H1 (cell line): ENCODE measurements at regions not wholly inside any gene's neighbourhood (a gene's known extent, or its start where the extent isn't known, plus 50 kb on each side); places are given as distances from the start of the nearest gene placed in this dataset.

Source experiments
- SIN3A ChIP-seq, 2 experiments: IDR thresholded peaks in 1 of 2; conservative IDR thresholded peaks in 1 of 2; 2 replicates each; pipeline ENCODE4 v1.6.1; 2011 to 2012; ENCODE audit warnings: low read length in 2 of 2, improper control_type of control experiment in 1 of 2, low read depth in 1 of 2, mild to moderate bottlenecking in 1 of 2
- TF ChIP-seq, protein P1 (sequence below), 3 experiments: IDR thresholded peaks; 1 replicate in 2 of 3; 2 replicates in 1 of 3; pipeline versions ENCODE4 v1.5.1 to v1.6.1; 2011; ENCODE audit warnings: low read length in 3 of 3, mild to moderate bottlenecking in 3 of 3, inconsistent platforms in 2 of 3, low read depth in 1 of 3, moderate library complexity in 1 of 3; ENCODE audit not compliant: insufficient read depth in 1 of 3; ENCODE audit errors: control extremely low read depth in 1 of 3
- TF ChIP-seq, protein P2 (sequence below): IDR thresholded peaks from 2 replicates; pipeline ENCODE4 v1.6.1; 2011; ENCODE audit warnings: low read length, improper control_type of control experiment

DNA sequence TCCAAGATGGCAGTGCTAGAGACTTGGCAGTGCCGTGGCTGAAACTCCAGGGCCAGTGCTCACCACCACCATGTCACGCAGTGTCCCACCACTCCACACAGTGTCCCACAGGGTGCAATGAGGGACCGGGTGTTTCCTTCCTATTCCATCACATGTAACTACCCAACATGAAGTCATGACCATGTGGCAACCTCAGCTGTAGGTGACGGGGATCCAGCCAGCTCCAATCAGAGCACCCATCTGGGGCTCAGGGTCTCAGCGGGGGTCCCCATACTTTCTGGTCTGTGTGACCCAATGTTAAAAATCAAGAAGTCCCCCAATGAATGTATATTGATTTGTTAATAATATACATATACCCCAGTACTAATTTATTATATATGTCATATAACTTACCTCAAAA, 52.1 kb downstream of the PTGR3 start:
- TF ChIP-seq, protein P1, sequence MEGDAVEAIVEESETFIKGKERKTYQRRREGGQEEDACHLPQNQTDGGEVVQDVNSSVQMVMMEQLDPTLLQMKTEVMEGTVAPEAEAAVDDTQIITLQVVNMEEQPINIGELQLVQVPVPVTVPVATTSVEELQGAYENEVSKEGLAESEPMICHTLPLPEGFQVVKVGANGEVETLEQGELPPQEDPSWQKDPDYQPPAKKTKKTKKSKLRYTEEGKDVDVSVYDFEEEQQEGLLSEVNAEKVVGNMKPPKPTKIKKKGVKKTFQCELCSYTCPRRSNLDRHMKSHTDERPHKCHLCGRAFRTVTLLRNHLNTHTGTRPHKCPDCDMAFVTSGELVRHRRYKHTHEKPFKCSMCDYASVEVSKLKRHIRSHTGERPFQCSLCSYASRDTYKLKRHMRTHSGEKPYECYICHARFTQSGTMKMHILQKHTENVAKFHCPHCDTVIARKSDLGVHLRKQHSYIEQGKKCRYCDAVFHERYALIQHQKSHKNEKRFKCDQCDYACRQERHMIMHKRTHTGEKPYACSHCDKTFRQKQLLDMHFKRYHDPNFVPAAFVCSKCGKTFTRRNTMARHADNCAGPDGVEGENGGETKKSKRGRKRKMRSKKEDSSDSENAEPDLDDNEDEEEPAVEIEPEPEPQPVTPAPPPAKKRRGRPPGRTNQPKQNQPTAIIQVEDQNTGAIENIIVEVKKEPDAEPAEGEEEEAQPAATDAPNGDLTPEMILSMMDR (IDR thresholded peaks at IDR 0.05; ENCODE audit: control extremely low read depth in 1 of 3, insufficient read depth in 1 of 3, low read depth in 1 of 3, low read length in 3 of 3) = no peak
- TF ChIP-seq SIN3A (conservative IDR thresholded peaks at IDR 0.05 in 1 of 2, IDR thresholded peaks at IDR 0.05 in 1 of 2; ENCODE audit: low read depth in 1 of 2, low read length in 2 of 2) = no peak
- TF ChIP-seq, protein P2, sequence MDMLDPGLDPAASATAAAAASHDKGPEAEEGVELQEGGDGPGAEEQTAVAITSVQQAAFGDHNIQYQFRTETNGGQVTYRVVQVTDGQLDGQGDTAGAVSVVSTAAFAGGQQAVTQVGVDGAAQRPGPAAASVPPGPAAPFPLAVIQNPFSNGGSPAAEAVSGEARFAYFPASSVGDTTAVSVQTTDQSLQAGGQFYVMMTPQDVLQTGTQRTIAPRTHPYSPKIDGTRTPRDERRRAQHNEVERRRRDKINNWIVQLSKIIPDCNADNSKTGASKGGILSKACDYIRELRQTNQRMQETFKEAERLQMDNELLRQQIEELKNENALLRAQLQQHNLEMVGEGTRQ = no peak
